GM12878 (cell line): ENCODE measurements at regions not wholly inside any gene's neighbourhood (a gene's known extent, or its start where the extent isn't known, plus 50 kb on each side); places are given as distances from the start of the nearest gene placed in this dataset.

Experiments used
- ATAC-seq: fragments of 200-7000 bp; cut with Tn5 transposase; 3 replicates; pipeline ENCODE4 v1.9.1; 2020; ENCODE audit warnings: mild to moderate bottlenecking, moderate library complexity
- BruUV-seq: library from RNA; stranded (reverse); fragments of 400-500 nt; replicated peaks from 2 replicates; lab custom pipeline; 2021; lab: Mats Ljungman, UMichigan
- CTCF ChIA-PET: fragments of 300-600 bp; sonication (Branson Sonifier 250); formaldehyde crosslinking; extraction: SDS; loops from one replicate; lab custom pipeline; 2021; ENCODE audit warnings: inconsistent platforms; lab: Yijun Ruan, JAX
- POLR2A ChIA-PET: fragments of 350-600 bp; formaldehyde crosslinking; extraction: SDS; loops from one replicate; lab custom pipeline; 2021; ENCODE audit warnings: inconsistent platforms; lab: Charles Lee
- RAD21 ChIA-PET: fragments of 300-600 bp; sonication (Branson Sonifier 250); formaldehyde crosslinking; loops from one replicate; lab custom pipeline; 2023; ENCODE audit warnings: antibody characterized with exemption; ENCODE audit not compliant: unreplicated experiment; lab: Charles Lee
- SMC1A ChIA-PET: fragments of 300-600 bp; sonication (Branson Sonifier 250); formaldehyde crosslinking; loops from one replicate; lab custom pipeline; 2023; ENCODE audit not compliant: unreplicated experiment, uncharacterized antibody; lab: Charles Lee
- DNase-seq: peaks from one replicate; pipeline ENCODE4 v3.0.0-alpha.2; 2011; ENCODE audit warnings: low read depth, low spot score
- FAIRE-seq: peaks from 3 replicates; lab custom pipeline; 2011; peaks lifted over from hg19 to GRCh38; lab: Jason Lieb, UNC
- H2AFZ ChIP-seq: 2 replicates; pipeline ENCODE4 v1.6.0; 2011; ENCODE audit warnings: low read depth, low read length, control low read depth; ENCODE audit not compliant: control insufficient read depth
- H3K27ac ChIP-seq: 2 replicates; pipeline ENCODE4 v1.5.1; 2011; ENCODE audit warnings: control low read depth; ENCODE audit not compliant: control insufficient read depth, insufficient read depth
- H3K27me3 ChIP-seq, 2 experiments: replicated peaks in 1 of 2; 2 replicates each; pipeline versions ENCODE4 v1.6.0 to v1.6.1; 2011; ENCODE audit warnings: low read length in 1 of 2; ENCODE audit not compliant: control insufficient read depth in 2 of 2, insufficient read depth in 2 of 2
- H3K36me3 ChIP-seq, 2 experiments: 2 replicates each; pipeline ENCODE4 v1.5.1; 2011; ENCODE audit warnings: low read length in 1 of 2; ENCODE audit not compliant: control insufficient read depth in 2 of 2, insufficient read depth in 2 of 2
- H3K4me1 ChIP-seq: 2 replicates; pipeline ENCODE4 v1.6.1; 2011; ENCODE audit warnings: mild to moderate bottlenecking, low read length, moderate library complexity, mixed read lengths; ENCODE audit not compliant: control insufficient read depth, insufficient read depth
- H3K4me2 ChIP-seq: 2 replicates; pipeline ENCODE4 v1.6.0; 2011; ENCODE audit warnings: control low read depth; ENCODE audit not compliant: control insufficient read depth, insufficient read depth
- H3K4me3 ChIP-seq: fragments of 200-600 bp; sonication (generic); 2 replicates; pipeline ENCODE4 v1.5.1; 2016
- H3K79me2 ChIP-seq: 2 replicates; pipeline ENCODE4 v1.6.0; 2011; ENCODE audit warnings: low read length; ENCODE audit not compliant: control insufficient read depth, insufficient read depth
- H3K9ac ChIP-seq: 2 replicates; pipeline ENCODE4 v1.8.0; 2011; ENCODE audit warnings: low read length, control low read depth, mixed read lengths; ENCODE audit not compliant: control insufficient read depth, insufficient read depth
- H3K9me3 ChIP-seq: replicated peaks from 3 replicates; pipeline ENCODE4 v1.5.1; 2011; ENCODE audit warnings: mild to moderate bottlenecking, low read length; ENCODE audit not compliant: control insufficient read depth, insufficient read depth
- H4K20me1 ChIP-seq: 2 replicates; pipeline ENCODE4 v1.6.0; 2011; ENCODE audit not compliant: control insufficient read depth, insufficient read depth
- ATF7 ChIP-seq: fragments of 450-650 bp; IDR thresholded peaks from 2 replicates; pipeline ENCODE4 v1.6.1; 2016; ENCODE audit warnings: low read depth, mild to moderate bottlenecking
- BMI1 ChIP-seq: fragments of 450-650 bp; IDR thresholded peaks from 2 replicates; pipeline ENCODE4 v1.6.1; 2016; ENCODE audit warnings: mild to moderate bottlenecking, moderate library complexity, borderline replicate concordance
- BRCA1 ChIP-seq: IDR thresholded peaks from 2 replicates; pipeline ENCODE4 v1.6.1; 2011; ENCODE audit warnings: low read depth, low read length, improper control_type of control experiment
- CBX5 ChIP-seq: sonication (generic); IDR thresholded peaks from 2 replicates; pipeline ENCODE4 v1.6.1; 2016; ENCODE audit warnings: low read depth, moderate library complexity, mild to moderate bottlenecking, inconsistent platforms
- CREM ChIP-seq: IDR thresholded peaks from 2 replicates; pipeline ENCODE4 v1.6.1; 2014; ENCODE audit warnings: antibody characterized with exemption, low read depth
- EED ChIP-seq: sonication (generic); IDR thresholded peaks from 2 replicates; pipeline ENCODE4 v1.6.1; 2016; ENCODE audit warnings: antibody characterized with exemption, low read depth
- FOS ChIP-seq: IDR thresholded peaks from 3 replicates; pipeline ENCODE4 v1.6.1; 2011; ENCODE audit warnings: borderline replicate concordance; ENCODE audit not compliant: insufficient read length; ENCODE audit errors: extremely low read depth
- KDM1A ChIP-seq: fragments of 200-600 bp; sonication (generic); IDR thresholded peaks from 2 replicates; pipeline ENCODE4 v1.6.1; 2016; ENCODE audit warnings: borderline replicate concordance
- MTA3 ChIP-seq: IDR thresholded peaks from 2 replicates; pipeline ENCODE4 v1.6.1; 2012; ENCODE audit warnings: low read length, inconsistent platforms, borderline replicate concordance
- NFIC ChIP-seq: IDR thresholded peaks from 2 replicates; pipeline ENCODE4 v1.6.1; 2012; ENCODE audit warnings: low read depth, mild to moderate bottlenecking, inconsistent platforms, low read length, moderate library complexity
- NR2F1 ChIP-seq: fragments of 450-650 bp; conservative IDR thresholded peaks from 2 replicates; pipeline ENCODE4 v1.6.1; 2017; ENCODE audit warnings: mild to moderate bottlenecking
- PAX5 ChIP-seq: IDR thresholded peaks from 2 replicates; pipeline ENCODE4 v1.6.1; 2011; ENCODE audit warnings: low read depth, low read length, borderline replicate concordance
- RBBP5 ChIP-seq: fragments of 200-600 bp; sonication (generic); conservative IDR thresholded peaks from 2 replicates; pipeline ENCODE4 v1.6.1; 2016
- SREBF2 ChIP-seq: IDR thresholded peaks from 2 replicates; pipeline ENCODE4 v1.6.1; 2012; ENCODE audit warnings: mild to moderate bottlenecking, low read length
- STAT3 ChIP-seq: IDR thresholded peaks from 2 replicates; pipeline ENCODE4 v1.6.1; 2011; ENCODE audit warnings: low read depth, low read length, improper control_type of control experiment
- TAF1 ChIP-seq: IDR thresholded peaks from 2 replicates; pipeline ENCODE4 v1.6.1; 2011; ENCODE audit warnings: mild to moderate bottlenecking, low read depth, low read length, borderline replicate concordance
- TARDBP ChIP-seq: IDR thresholded peaks from 2 replicates; pipeline ENCODE4 v1.6.1; 2016; ENCODE audit warnings: borderline replicate concordance
- ZNF622 ChIP-seq: fragments of 450-650 bp; IDR thresholded peaks from 2 replicates; pipeline ENCODE4 v1.6.1; 2017; ENCODE audit warnings: mild to moderate bottlenecking, inconsistent platforms
- WGBS: methylation state at CpG from one replicate; pipeline ENCODE4 v1.1.6; 2016; ENCODE audit warnings: low lambda C conversion rate; ENCODE audit not compliant: insufficient replicate concordance, insufficient coverage; ENCODE audit errors: missing lambda C conversion rate; 5-methylcytosine and 5-hydroxymethylcytosine counted together
- in situ Hi-C: fragments of 300-500 bp; cut with MboI; formaldehyde crosslinking; loops from 9 replicates; pipeline ENCODE4 v1.14.3; 2018; ENCODE audit warnings: mixed read lengths
- intact Hi-C: fragments of 100-400 bp; cut with micrococcal nuclease; formaldehyde crosslinking; loops from one replicate; pipeline ENCODE4 v1.14.2; 2022; ENCODE audit not compliant: unreplicated experiment
- TF ChIP-seq, protein P1 (sequence below), 3 experiments: IDR thresholded peaks in 2 of 3; conservative IDR thresholded peaks in 1 of 3; 2 replicates each; pipeline ENCODE4 v1.5.1; 2011; ENCODE audit warnings: low read depth in 3 of 3, low read length in 3 of 3, mild to moderate bottlenecking in 3 of 3, control low read depth in 2 of 3, moderate library complexity in 2 of 3, inconsistent platforms in 1 of 3, mixed read lengths in 1 of 3; ENCODE audit not compliant: control insufficient read depth in 2 of 3, insufficient read depth in 1 of 3; ENCODE audit errors: extremely low read depth in 1 of 3
- TF ChIP-seq, protein P2 (sequence below): fragments of 450-650 bp; IDR thresholded peaks from 2 replicates; pipeline ENCODE4 v1.6.1; 2017; ENCODE audit warnings: low read depth, mild to moderate bottlenecking, moderate library complexity

DNA sequence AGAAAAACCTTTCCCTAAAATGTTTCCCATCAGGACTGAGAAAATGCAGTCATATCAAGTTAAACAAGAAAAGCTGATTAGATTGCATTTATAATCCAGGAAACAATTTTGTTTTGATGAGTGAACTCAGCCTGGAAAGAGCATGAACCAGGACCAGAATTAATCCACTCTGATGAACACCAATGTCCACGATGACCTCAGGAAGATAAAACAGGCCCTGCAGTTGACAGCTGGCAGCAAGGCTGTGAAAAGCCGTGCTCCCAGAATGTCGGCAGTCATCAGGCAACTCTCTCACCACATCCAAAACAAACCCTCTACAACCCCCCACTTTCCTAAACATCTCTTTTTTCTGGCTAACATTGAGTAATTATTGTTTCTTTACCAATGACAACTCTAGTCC, 74.0 kb upstream of the PROKR2 start:
- H3K4me2 ChIP-seq = no peak overlapping the region
- DNase-seq = no peak
- ChIA-PET RAD21 (no interaction called here), POLR2A (no interaction called here), CTCF (interaction anchor here (0.6 to 1.1 kb wide), 2 partner anchors 10 to 119 kb away, joined by 3 to 6 read pairs; no protein-coding TSS in a partner anchor), SMC1A (interaction anchor here (1.1 to 1.6 kb wide), 4 partner anchors 9 to 58 kb away, joined by 3 to 4 read pairs (median 4); no protein-coding TSS in a partner anchor)
- no peaks in the 10 kb centered on the region for H3K4me1 ChIP-seq
- in situ Hi-C loops = no loop called here
- no peaks in the 10 kb centered on the region for H3K36me3 ChIP-seq
- H3K79me2 ChIP-seq = no peaks in the 10 kb centered on the region
- H3K4me3 ChIP-seq = no peak overlapping the region
- H4K20me1 ChIP-seq = no peaks in the 10 kb centered on the region
- 25% methylated on average over 3 of the region's 3 CpGs for WGBS
- no peak for FAIRE-seq
- BruUV-seq = no TSS peak
- no peak overlapping the region for H3K9ac ChIP-seq
- no peak for ATAC-seq
- 0 out of 4 replicates have a peak, but pooled peaks cover 0 to 4% of the 10 kb centered on the region in 2 experiments for H3K27me3 ChIP-seq
- no peaks in the 10 kb centered on the region for H3K9me3 ChIP-seq
- H3K27ac ChIP-seq = no peak overlapping the region
- intact Hi-C loops = no loop called here
- no peak overlapping the region for H2AFZ ChIP-seq
- TF ChIP-seq, protein P1, sequence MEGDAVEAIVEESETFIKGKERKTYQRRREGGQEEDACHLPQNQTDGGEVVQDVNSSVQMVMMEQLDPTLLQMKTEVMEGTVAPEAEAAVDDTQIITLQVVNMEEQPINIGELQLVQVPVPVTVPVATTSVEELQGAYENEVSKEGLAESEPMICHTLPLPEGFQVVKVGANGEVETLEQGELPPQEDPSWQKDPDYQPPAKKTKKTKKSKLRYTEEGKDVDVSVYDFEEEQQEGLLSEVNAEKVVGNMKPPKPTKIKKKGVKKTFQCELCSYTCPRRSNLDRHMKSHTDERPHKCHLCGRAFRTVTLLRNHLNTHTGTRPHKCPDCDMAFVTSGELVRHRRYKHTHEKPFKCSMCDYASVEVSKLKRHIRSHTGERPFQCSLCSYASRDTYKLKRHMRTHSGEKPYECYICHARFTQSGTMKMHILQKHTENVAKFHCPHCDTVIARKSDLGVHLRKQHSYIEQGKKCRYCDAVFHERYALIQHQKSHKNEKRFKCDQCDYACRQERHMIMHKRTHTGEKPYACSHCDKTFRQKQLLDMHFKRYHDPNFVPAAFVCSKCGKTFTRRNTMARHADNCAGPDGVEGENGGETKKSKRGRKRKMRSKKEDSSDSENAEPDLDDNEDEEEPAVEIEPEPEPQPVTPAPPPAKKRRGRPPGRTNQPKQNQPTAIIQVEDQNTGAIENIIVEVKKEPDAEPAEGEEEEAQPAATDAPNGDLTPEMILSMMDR (IDR thresholded peaks at IDR 0.05 in 2 of 3, conservative IDR thresholded peaks at IDR 0.05 in 1 of 3; ENCODE audit: control insufficient read depth in 2 of 3, extremely low read depth in 1 of 3, insufficient read depth in 1 of 3, low read depth in 3 of 3, low read length in 3 of 3) = no peak
- TF ChIP-seq NFIC (no peak), CBX5 (no peak), ZNF622 (no peak), EED (no peak), RBBP5 (no peak), ATF7 (no peak), TAF1 (no peak), KDM1A (no peak), BMI1 (no peak), CREM (no peak), BRCA1 (no peak), SREBF2 (no peak), NR2F1 (no peak), TARDBP (no peak), MTA3 (no peak), STAT3 (no peak), PAX5 (no peak), FOS (no peak)
- TF ChIP-seq, protein P2, sequence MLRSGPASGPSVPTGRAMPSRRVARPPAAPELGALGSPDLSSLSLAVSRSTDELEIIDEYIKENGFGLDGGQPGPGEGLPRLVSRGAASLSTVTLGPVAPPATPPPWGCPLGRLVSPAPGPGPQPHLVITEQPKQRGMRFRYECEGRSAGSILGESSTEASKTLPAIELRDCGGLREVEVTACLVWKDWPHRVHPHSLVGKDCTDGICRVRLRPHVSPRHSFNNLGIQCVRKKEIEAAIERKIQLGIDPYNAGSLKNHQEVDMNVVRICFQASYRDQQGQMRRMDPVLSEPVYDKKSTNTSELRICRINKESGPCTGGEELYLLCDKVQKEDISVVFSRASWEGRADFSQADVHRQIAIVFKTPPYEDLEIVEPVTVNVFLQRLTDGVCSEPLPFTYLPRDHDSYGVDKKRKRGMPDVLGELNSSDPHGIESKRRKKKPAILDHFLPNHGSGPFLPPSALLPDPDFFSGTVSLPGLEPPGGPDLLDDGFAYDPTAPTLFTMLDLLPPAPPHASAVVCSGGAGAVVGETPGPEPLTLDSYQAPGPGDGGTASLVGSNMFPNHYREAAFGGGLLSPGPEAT = no peak
- TF ChIP-seq, all 136 proteins: peak for 0
